PC-3 (cell line): ENCODE measurements at regions not wholly inside any gene's neighbourhood (a gene's known extent, or its start where the extent isn't known, plus 50 kb on each side); places are given as distances from the start of the nearest gene placed in this dataset.
"Not testable (repeated sequence)": the region's sequence is repeated elsewhere in the genome, so short reads cannot be mapped to it uniquely, and the experiment has no call there.

Source experiments
- CTCF ChIP-seq: fragments of 300-600 bp; sonication (generic); conservative IDR thresholded peaks from 2 replicates; pipeline ENCODE4 v1.5.1; 2017; ENCODE audit warnings: antibody characterized with exemption, low read depth, mild to moderate bottlenecking, low read length
- EZH2 ChIP-seq: fragments of 300-600 bp; sonication (generic); IDR thresholded peaks from one replicate; pipeline ENCODE4 v1.6.1; 2017; ENCODE audit warnings: antibody characterized with exemption, mild to moderate bottlenecking, low read length; ENCODE audit not compliant: unreplicated experiment
- EZH2phosphoT487 ChIP-seq: fragments of 300-600 bp; sonication (generic); IDR thresholded peaks from 2 replicates; pipeline ENCODE4 v1.6.1; 2018; ENCODE audit warnings: mild to moderate bottlenecking, antibody characterized with exemption, low read length, borderline replicate concordance

DNA sequence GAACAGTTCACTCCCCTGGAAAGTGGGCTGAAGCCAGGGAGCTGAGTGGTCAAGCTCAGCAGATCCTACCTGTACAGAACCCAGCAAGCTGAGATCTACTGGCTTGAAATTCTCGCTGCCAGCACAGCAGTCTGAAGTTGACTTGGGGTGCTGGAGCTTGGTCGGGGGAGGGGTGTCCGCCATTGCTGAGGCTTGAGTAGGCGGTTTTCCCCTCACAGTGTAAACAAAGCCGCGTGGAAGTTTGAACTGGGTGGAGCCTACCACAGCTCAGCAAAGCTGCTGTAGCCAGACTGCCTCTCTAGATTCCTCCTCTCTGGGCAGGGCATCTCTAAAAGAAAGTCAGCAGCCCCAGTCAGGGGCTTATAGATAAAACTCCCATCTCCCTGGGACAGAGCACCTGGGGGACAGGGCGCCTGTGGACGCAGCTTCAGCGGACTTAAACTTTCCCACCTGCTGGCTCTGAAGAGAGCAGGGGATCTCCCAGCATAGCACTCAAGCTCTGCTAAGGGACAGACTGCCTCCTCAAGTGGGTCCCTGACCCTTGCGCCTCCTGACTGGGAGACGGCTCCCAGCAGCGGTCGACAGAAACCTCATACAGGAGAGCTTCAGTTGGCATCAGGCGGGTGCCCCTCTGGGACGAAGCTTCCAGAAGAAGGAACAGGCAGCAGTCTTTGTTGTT lies 135.3 kb upstream of the HS3ST4 start:
- TF ChIP-seq CTCF, EZH2, EZH2phosphoT487: not testable (repeated sequence)
